ENCODE measurements at regions not wholly inside any gene's neighbourhood (a gene's known extent, or its start where the extent isn't known, plus 50 kb on each side); places are given as distances from the start of the nearest gene placed in this dataset.

DNA sequence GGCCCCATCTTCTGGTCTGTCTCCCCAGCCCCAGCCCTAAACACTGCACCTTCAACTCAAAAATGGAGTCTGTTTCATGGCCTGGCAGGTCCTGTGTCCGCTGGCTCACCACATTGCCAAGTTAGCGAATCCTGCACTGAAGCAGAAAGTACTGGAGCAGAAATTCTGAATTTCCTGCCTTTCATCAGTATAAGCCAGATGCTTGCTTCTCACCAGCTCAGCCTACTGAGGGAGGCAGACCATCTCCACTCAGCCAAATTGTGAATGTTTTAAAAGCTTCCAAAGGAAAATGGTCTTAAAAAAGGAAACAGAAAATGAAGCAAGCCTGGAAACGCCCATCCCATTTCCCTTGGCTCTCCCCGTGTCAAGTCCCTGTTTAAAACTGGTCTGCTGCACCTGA is 157.8 kb downstream of the C1D start:
- TF ChIP-seq EZH2 (IDR thresholded peaks at IDR 0.05) (no peak), POLR2AphosphoS5 (IDR thresholded peaks at IDR 0.05; ENCODE audit: borderline replicate concordance, low read depth, low read length) (no peak)

All from SK-N-MC (cell line).